NCI-H1694 (cell line): ENCODE measurements at regions not wholly inside any gene's neighbourhood (a gene's known extent, or its start where the extent isn't known, plus 50 kb on each side); places are given as distances from the start of the nearest gene placed in this dataset.
"Not testable (repeated sequence)": the region's sequence is repeated elsewhere in the genome, so short reads cannot be mapped to it uniquely, and the experiment has no call there.

Source experiments
- DNase-seq: peaks from one replicate; lab custom pipeline; 2025; lab: John Stamatoyannopoulos, UW

- no peak for DNase-seq
These were observed 147.4 kb upstream of the ARHGEF26 start for GRCh38 chr3:153973722-153974265.

GRCh38 chr3:153974614-153975013, 146.6 kb upstream of the ARHGEF26 start:
- DNase-seq, result no peak

DNA sequence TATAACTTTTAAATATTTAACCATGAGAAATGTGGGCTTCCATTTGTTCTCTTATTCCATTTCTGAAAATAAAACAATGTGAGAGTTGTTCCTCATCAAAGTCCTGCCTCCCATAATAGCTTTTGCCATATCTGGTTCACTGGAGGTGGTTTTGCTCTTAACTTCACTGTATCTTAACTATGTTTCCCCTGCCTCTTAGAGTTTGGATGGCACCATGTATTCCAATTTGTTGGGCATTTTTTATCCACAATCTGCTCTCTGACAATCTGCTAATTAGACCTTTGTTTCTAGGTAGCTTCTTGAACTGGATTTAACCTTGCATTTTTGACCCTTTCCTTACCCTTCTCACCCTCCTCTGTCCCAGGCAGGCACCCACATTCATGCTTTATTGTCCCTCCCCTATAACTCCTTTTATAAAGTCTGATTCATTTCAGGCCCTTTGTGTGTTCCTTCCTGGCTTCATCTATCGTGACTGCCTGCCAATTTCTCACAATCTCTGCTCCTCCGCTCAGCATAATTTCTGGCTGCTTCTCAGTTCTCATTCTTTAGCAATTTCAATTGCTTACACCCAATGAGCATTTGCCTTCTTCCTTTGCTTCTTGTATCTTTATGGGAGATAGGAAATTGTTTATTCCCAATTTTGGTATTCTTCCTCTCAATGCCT, 144.2 kb upstream of the ARHGEF26 start:
- no peak for DNase-seq

DNA sequence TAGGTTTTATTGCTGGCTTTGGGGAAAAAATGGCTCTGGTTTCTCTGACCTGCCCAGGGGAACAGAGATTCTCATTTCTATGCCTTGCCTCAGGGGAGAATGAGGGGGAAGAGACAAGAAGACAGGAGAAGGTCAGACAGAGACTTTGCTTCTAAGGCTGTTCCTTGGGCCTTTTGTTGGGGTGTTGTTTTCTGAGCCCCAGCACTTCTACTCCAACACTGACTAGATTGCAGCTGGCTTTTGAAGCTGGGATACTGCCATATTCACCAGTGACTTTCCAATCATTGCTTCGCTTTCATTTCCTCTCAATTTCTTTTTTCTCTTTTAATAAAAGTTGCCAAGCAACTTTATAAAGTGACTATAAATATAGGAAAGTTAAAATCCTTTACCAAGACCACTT, 143.2 kb upstream of the ARHGEF26 start:
- DNase-seq, result no peak

DNA sequence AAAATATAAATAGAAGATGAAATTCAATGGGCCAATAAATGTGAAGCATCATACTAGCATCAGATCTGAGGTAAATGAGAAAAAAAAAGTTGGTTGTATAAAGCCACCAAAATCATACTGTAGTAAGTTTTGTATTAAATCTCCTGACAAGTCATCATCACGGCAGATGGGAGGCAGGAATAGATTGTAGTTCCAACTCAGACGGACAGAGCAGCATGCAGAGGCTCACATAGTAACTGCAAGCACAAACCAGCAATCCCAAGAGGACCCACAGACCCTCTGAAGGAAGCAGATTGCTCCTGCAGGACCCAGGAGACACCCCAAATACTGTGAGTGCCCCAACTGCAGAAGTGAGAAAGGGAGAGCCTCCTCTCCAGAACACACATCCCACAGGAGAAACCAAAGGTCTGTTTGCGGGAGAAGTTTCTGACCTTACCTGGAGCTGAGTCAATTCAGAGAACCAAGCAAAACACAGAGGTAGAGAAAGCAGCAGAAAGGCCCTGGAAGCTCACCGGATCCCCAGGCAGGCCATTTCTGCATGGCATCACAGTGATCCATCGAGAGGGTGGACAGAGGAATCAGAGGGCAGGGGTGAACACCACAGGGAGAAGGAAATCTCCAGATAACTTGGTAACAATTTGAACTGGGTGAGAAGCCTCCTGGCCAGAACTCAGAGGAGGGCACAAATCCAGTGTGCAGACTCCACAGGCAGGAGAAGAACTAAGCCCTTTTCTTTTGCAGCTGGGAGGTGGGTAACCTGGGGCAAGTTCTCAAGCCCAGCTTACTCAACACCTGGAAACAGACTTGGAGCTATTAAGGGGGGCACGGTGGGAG, 141.6 kb upstream of the ARHGEF26 start:
- DNase-seq, result no peak

- DNase-seq, result no peak
These were observed 141.0 kb upstream of the ARHGEF26 start for GRCh38 chr3:153980252-153980590.

GRCh38 chr3:153997364-153997763, 123.8 kb upstream of the ARHGEF26 start:
- DNase-seq, result not testable (repeated sequence)

- DNase-seq, result no peak
These were observed 117.5 kb upstream of the ARHGEF26 start for GRCh38 chr3:154003649-154004048.

- DNase-seq, result no peak
These were observed 110.2 kb upstream of the ARHGEF26 start for GRCh38 chr3:154011036-154011435.

GRCh38 chr3:154013736-154014135, 107.5 kb upstream of the ARHGEF26 start:
- no peak for DNase-seq

DNA sequence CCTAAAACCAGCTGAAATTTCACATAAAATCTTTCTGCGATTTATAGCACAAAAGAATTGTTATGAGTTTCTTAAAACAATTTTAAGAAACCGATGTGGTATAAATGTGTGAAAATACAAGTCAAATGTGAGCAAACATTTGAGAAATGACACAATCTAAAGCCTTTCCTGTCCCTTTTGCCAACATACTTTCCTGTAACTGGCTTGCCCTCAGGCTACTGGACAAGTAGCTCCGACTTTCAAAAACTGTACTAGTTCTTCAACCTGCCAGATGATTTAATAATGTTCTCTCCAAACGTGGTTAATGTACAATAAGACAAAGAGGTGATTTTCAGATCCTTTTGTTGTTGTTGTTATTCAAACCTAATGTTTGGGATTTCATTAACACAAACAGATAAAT, 105.9 kb upstream of the ARHGEF26 start:
- no peak for DNase-seq

DNA sequence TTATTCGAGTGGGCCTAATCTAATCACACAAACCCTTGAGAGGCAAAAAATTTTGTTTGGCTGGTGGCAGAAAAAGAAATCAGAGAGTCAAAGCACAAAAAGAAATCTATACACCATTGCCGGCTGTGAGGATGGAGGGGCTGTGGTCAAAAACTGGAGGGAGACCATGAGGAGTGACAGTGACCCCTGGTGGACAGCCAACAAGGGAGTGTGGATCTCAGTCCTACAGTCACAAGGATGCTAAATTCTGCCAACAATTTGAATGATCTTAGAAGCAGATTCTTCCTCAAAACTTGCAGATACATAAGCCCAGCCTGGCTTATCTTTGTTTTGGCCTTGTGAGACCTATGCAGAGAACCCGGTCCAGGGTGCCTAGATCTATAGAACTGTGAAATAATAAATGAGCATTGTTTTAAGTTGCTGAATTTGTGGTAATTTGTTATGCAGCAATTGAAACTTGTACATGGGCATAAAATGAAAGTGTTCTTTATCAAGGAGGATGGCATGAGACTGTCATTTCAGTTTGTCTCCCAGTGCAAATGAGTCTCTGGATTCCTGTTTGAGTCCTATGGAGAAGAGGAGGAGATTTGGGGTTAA, 103.0 kb upstream of the ARHGEF26 start:
- DNase-seq, result no peak

DNA sequence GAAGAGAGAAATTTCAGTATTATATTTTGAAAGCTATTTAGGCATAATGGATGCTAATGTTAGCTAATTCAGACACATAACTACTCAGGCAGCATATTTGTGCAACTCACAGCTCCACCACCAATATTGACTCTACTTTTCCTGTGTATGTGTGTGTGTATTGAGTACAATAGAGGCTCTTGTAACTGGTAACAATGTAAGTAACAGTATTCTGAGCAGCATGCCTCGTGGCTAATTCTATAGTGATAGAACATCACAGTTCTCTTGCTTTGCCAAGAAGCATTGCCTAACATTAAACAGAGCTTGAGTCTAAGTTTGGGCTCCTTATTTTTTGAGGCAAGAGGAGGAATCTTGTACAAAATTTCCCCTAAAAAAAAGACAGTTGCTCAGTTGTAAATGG, 98.6 kb upstream of the ARHGEF26 start:
- no peak for DNase-seq

DNA sequence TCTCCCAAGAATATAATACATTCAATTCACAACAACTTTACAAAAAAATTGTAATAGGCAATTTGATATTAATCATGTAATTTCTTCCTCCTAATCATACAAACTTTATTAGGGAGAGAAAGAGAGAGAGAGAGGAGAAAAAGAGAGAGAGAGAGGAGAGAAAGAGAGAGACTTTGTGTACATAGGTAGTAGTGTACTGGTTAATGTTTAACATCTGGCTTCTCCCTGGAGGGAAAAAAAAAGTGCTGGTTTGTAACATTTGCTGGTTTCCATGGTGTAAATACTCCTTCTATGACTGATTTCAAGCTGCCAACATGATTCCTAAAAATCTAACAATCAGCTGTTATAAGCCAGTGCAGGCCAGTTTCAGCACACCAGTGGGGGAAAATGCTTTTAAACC, 98.0 kb upstream of the ARHGEF26 start:
- no peak for DNase-seq

DNA sequence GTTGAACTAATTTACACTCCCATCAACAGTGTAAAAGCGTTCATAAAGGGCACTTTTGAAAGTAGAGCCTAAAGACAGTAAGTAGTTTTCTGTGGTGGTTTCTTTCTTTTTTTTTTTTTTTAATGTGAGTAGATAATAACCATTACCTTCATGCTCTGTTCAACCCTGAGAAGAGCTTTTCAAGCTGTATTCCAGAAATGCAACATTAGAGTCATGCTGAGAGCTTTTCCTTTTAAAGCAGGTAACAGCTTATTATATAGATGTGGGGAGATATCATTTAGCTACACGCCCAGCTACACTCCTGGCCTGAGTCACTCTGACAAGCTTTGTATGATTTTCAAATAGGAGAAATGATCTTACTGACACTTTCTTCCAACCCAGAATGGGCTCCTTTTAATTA, 96.2 kb upstream of the ARHGEF26 start:
- DNase-seq, result no peak

DNA sequence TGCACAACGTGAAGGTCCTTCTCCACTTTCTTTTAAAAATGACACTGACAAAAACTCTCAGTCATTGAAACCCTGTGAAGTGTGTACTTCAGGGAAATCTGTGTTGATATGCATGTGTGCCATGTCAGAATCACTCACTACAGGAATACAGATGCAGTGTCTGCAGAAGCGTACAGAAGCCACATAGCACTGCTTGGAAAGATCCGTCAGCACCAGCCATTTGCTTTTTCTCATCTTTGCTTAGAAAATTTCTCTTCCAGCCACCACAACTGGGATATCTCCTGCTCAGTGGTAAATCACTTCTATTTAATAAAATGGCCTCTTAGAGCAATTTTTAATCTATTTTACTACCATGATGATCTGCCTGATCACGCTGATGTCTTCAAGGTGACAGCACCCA, 91.3 kb upstream of the ARHGEF26 start:
- DNase-seq, result no peak

DNA sequence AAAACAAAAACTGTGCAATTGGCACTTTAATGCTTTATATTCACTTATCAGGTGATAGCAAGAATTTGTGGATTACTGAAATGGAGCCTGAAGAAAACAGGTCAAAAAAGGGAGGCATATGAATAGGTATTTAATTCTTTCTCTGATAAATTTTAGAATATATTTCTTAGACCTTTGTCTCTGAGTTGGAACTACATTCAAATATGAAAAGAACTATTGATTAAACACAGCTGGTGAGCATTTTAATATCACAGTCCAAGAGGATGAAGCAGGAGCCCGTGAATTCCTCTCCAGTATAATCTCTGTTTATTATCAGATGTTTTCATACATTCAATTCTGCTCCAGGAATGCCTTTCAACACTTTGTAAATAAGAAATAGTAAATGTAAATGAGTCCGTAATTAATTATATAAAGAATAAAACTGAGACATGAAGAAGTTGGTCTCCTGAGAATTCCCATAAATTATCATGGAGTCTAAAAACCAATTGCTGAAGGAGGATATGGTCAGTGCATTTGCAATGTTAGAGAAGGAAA, 86.3 kb upstream of the ARHGEF26 start:
- no peak for DNase-seq

- peak; percentile 18 for DNase-seq
These were observed 80.9 kb upstream of the ARHGEF26 start for GRCh38 chr3:154040283-154040682.

DNA sequence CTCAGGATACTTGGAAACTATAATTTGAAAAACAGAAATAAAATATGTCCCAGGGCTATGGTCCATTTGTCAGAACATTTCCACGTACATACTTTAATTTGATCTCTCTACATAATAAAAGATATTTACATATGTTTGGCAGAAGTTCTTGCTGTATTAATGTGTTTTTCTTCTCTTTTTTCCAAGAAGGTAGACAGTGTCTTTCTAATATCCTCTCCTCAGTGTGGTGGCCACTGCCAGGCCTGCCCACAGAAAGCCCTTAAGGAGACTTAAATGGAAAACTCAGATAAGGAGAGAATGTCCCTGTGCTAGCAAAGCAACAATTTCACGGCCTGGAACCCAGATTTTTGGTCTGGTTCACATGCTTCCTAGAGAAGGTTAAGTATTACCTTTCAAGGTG, 76.5 kb upstream of the ARHGEF26 start:
- DNase-seq, result no peak

DNA sequence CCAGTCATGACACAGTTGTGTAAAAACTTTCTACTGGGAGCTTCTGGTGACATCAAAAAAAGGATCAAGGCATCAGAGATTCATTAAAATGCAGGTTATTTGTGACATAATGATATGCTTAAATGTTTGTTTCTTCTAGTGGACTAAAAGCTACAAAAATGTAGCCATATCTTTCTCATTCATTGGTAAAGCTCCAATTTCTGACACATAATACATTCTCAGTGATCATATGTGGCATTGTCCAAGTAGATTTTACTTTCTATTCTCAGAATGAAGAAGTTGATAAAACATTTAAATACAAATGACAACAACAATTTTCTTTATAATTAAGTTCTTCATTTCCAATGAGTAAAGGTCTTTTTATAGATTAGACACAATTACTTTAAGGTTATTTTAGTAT, 71.0 kb upstream of the ARHGEF26 start:
- DNase-seq, result no peak

DNA sequence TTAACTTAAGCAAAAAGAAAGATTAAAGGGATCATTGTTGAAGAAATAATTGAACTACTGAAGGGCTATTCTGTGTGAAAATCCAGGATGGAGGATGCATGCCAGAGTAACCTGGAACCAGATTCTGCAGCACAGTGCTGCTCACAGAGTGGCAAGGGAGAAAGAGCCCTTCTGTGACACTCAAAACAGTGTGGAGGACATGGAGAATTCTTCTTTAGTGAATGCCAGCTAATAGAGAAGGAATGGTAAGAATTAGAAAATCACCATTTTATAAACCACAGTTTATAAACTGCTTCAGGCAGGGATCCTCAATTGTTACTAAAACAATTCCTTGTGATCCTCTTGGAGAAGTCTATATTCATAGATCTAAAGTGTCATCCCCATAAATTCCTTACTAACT, 70.4 kb upstream of the ARHGEF26 start:
- no peak for DNase-seq

GRCh38 chr3:154059833-154060232, 61.4 kb upstream of the ARHGEF26 start:
- no peak for DNase-seq
